Esophagus mucosa (tissue), 1 donor: ENCODE measurements at regions not wholly inside any gene's neighbourhood (a gene's known extent, or its start where the extent isn't known, plus 50 kb on each side); places are given as distances from the start of the nearest gene placed in this dataset.
A peak's percentile ranks its signal among the peaks of the same experiment; 100 is the strongest.

Experiments
- ATAC-seq: fragments of 200-7000 bp; cut with Tn5 transposase; one replicate; pipeline ENCODE4 v1.9.1; 2020
- donor health status: DM: yes; HTN: yes; CAD: no.

GRCh38 chr2:147101941-147102790 lies 742.7 kb upstream of the ACVR2A start:
- ATAC-seq = no peak

GRCh38 chr2:147100406-147101035 lies 744.3 kb upstream of the ACVR2A start:
- ATAC-seq = peak; percentile 23

GRCh38 chr2:147099845-147100244 lies 745.0 kb upstream of the ACVR2A start:
- no peak for ATAC-seq

- no peak for ATAC-seq
These were observed 745.9 kb upstream of the ACVR2A start for GRCh38 chr2:147098940-147099339.

- no peak for ATAC-seq
These were observed 747.1 kb upstream of the ACVR2A start for GRCh38 chr2:147097747-147098146.

- ATAC-seq = no peak
These were observed 748.2 kb upstream of the ACVR2A start for GRCh38 chr2:147096671-147097070.

- no peak for ATAC-seq
These were observed 749.5 kb upstream of the ACVR2A start for GRCh38 chr2:147095376-147095775.

- no peak for ATAC-seq
These were observed 750.8 kb upstream of the ACVR2A start for GRCh38 chr2:147094077-147094476.

- no peak for ATAC-seq
These were observed 752.6 kb upstream of the ACVR2A start for GRCh38 chr2:147092266-147092665.

- ATAC-seq = peak; percentile 57
These were observed 753.4 kb upstream of the ACVR2A start for GRCh38 chr2:147091448-147091847.

GRCh38 chr2:147088871-147089270 lies 756.0 kb upstream of the ACVR2A start:
- no peak for ATAC-seq

GRCh38 chr2:147086715-147087114 lies 758.1 kb upstream of the ACVR2A start:
- peak; percentile 45 for ATAC-seq

GRCh38 chr2:147083664-147084063 lies 761.2 kb upstream of the ACVR2A start:
- no peak for ATAC-seq

GRCh38 chr2:147082850-147083522 lies 761.8 kb upstream of the ACVR2A start:
- peak; percentile 50 for ATAC-seq

GRCh38 chr2:147081831-147082230 lies 763.0 kb upstream of the ACVR2A start:
- no peak for ATAC-seq

- ATAC-seq = no peak
These were observed 768.2 kb upstream of the ACVR2A start for GRCh38 chr2:147076634-147077033.

GRCh38 chr2:147068071-147068470 lies 776.8 kb upstream of the ACVR2A start:
- ATAC-seq = no peak

- no peak for ATAC-seq
These were observed 777.7 kb upstream of the ACVR2A start for GRCh38 chr2:147067136-147067535.

- no peak for ATAC-seq
These were observed 782.8 kb upstream of the ACVR2A start for GRCh38 chr2:147062073-147062472.

GRCh38 chr2:147061269-147061668 lies 783.6 kb upstream of the ACVR2A start:
- ATAC-seq = no peak

GRCh38 chr2:147057892-147058490 lies 786.8 kb upstream of the ACVR2A start:
- ATAC-seq = no peak

GRCh38 chr2:147051814-147052213 lies 793.0 kb upstream of the ACVR2A start:
- ATAC-seq = peak; percentile 57

GRCh38 chr2:147051248-147051647 lies 793.6 kb upstream of the ACVR2A start:
- no peak for ATAC-seq
